ENCODE measurements at regions not wholly inside any gene's neighbourhood (a gene's known extent, or its start where the extent isn't known, plus 50 kb on each side); places are given as distances from the start of the nearest gene placed in this dataset.
A peak's percentile ranks its signal among the peaks of the same experiment; 100 is the strongest.

- no peak for TF ChIP-seq CTCF (IDR thresholded peaks at IDR 0.05; ENCODE audit: unreplicated experiment)
- ChIA-PET CTCF (interaction anchor here (1.0 to 1.1 kb wide), 3 partner anchors 9 to 969 kb away, joined by 3 to 4 read pairs (median 4); no protein-coding TSS in a partner anchor), POLR2A (interaction anchor here (0.6 to 4.0 kb wide), 19 partner anchors 10 to 1065 kb away, joined by 3 to 30 read pairs (median 6); partner anchors contain the start of genes DAPK1 and TUT7)
- H3K4me3 Mint-ChIP-seq (ENCODE audit: unreplicated experiment) = peak overlapping the region; percentile 32
- intact Hi-C loops (cut with micrococcal nuclease) = no loop called here
- H3K27ac Mint-ChIP-seq (ENCODE audit: low read depth, unreplicated experiment) = peak overlapping the region; percentile 92
- no peaks in the 10 kb centered on the region for H3K36me3 Mint-ChIP-seq (ENCODE audit: insufficient read depth, unreplicated experiment)
- DNase-seq (ENCODE audit: unreplicated experiment) = peak; percentile 87
- peaks cover 58% of the 10 kb centered on the region for H3K4me1 Mint-ChIP-seq (ENCODE audit: insufficient read depth, unreplicated experiment)
- no peaks in the 10 kb centered on the region for H3K27me3 Mint-ChIP-seq (ENCODE audit: insufficient read depth, unreplicated experiment)
- no TSS peak for BruUV-seq (replicated peaks)
- no peaks in the 10 kb centered on the region for H3K9me3 Mint-ChIP-seq (ENCODE audit: unreplicated experiment)
Observed at GRCh38 chr9:87382900-87383299, 114.8 kb upstream of the DAPK1 start.

DNA sequence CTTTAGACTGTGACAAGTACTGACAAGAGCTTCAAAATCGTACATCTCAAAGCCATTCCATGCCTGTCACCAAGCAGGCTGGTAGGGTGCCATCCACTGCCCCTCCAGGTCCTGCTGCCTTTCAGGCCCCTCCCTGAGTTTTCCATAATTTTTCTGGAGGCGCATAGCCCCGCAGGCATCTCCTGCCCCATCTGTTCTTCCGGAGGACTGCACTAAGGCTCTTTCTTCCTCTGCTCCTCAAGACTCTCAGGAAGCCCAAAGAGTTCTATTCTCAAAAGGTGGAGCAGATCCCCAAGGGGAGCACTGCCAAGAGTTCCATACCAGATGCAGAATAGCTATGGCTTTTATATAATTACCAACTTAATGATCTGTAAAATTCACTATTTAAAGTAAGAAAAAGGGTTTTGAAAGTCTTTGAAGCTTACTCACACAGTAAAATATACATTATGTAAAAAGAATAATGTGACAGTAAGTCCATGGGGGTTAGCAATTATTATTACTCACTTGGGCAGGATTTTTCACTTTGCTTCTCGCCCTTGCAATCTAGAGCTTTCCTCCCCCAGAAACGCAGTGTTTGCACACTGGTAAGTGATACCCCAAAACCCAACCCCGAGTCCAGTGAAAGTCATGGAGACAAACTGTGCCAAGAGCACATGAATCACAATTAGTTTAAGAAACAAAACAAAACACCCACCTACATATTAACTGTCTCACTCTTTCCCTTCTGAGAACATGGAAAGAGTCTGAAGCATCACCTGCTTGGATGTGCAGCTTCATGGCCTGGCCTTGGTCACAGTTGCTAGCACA, 114.1 kb upstream of the DAPK1 start:
- Mint-ChIP-seq H3K4me1 (ENCODE audit: insufficient read depth, unreplicated experiment) (peaks cover 58% of the 10 kb centered on the region), H3K27ac (ENCODE audit: low read depth, unreplicated experiment) (peak overlapping the region; percentile 92), H3K9me3 (ENCODE audit: unreplicated experiment) (no peaks in the 10 kb centered on the region), H3K27me3 (ENCODE audit: insufficient read depth, unreplicated experiment) (no peaks in the 10 kb centered on the region), H3K36me3 (ENCODE audit: insufficient read depth, unreplicated experiment) (peaks cover under 1% of the 10 kb centered on the region), H3K4me3 (ENCODE audit: unreplicated experiment) (peak overlapping the region; percentile 32)
- CTCF ChIA-PET = interaction anchor here (0.6 to 1.1 kb wide), 3 partner anchors 8 to 970 kb away, joined by 3 to 4 read pairs (median 4); no protein-coding TSS in a partner anchor
- intact Hi-C loops (cut with micrococcal nuclease) = no loop called here
- TSS peak; percentile 94 for BruUV-seq (replicated peaks)
- peak; percentile 40 for DNase-seq (ENCODE audit: unreplicated experiment)
- TF ChIP-seq CTCF (IDR thresholded peaks at IDR 0.05; ENCODE audit: unreplicated experiment) = no peak
- POLR2A ChIA-PET = interaction anchor here (0.6 to 4.0 kb wide), 17 partner anchors 10 to 1013 kb away, joined by 3 to 30 read pairs (median 6); partner anchors contain the start of gene DAPK1

- peaks cover 56% of the 10 kb centered on the region for H3K4me1 Mint-ChIP-seq (ENCODE audit: insufficient read depth, unreplicated experiment)
- H3K4me3 Mint-ChIP-seq (ENCODE audit: unreplicated experiment) = no peak overlapping the region
- TF ChIP-seq CTCF (IDR thresholded peaks at IDR 0.05; ENCODE audit: unreplicated experiment) = no peak
- H3K9me3 Mint-ChIP-seq (ENCODE audit: unreplicated experiment) = no peaks in the 10 kb centered on the region
- peak overlapping the region; percentile 90 for H3K27ac Mint-ChIP-seq (ENCODE audit: low read depth, unreplicated experiment)
- POLR2A ChIA-PET = interaction anchor here (1.0 to 2.2 kb wide), 6 partner anchors 9 to 111 kb away, joined by 3 to 10 read pairs (median 6); partner anchors contain the start of gene DAPK1
- H3K36me3 Mint-ChIP-seq (ENCODE audit: insufficient read depth, unreplicated experiment) = peaks cover 6% of the 10 kb centered on the region
- CTCF ChIA-PET = interaction anchor here (1.1 to 1.5 kb wide), 4 partner anchors 10 to 277 kb away, joined by 3 to 4 read pairs (median 4); no protein-coding TSS in a partner anchor
- no TSS peak for BruUV-seq (replicated peaks)
- intact Hi-C loops (cut with micrococcal nuclease) = no loop called here
- no peaks in the 10 kb centered on the region for H3K27me3 Mint-ChIP-seq (ENCODE audit: insufficient read depth, unreplicated experiment)
- peak; percentile 41 for DNase-seq (ENCODE audit: unreplicated experiment)
Observed at GRCh38 chr9:87386490-87387025, 111.1 kb upstream of the DAPK1 start.
